ENCODE measurements at regions not wholly inside any gene's neighbourhood (a gene's known extent, or its start where the extent isn't known, plus 50 kb on each side); places are given as distances from the start of the nearest gene placed in this dataset.

DNA sequence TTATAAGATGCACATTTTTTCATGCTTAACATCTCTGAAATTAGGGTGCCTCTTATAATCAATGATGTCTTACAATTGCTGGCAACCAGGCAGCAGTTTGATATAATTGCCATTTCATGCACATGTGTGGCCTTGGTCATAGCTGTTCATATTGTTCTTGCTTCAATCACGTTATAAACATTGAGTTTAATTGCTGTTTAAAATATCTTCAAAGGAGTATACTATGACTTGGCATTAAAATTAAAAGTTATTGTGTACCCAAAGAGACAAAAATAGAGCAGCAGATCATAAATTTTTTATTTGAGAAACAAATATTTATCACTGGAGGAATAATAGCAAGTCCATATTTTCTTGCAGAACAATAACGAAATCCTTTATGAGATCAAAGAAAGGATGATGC lies 325.5 kb downstream of the LMX1A start:
- DNase-seq (ENCODE audit: low read depth in 2 of 2) = no peak

DNA sequence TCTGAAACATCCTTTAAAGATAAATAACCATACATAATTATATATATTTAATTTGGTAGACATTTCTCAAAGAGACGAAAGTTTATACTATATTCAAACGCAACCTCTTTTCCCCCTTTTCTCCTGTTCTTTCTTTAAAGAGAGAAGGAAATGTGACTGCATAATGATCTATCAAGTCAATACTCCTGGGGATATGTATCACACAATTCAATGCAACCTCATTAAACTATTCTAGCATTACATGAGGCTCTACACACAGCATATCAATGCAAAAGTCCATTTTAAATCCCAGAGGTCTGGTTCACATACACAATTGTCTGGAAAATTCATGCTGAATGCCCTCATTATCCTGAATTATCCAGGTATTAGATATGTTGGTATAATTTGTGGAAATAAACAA lies 330.7 kb downstream of the LMX1A start:
- DNase-seq (ENCODE audit: low read depth in 2 of 2) = no peak

- no peak for DNase-seq (ENCODE audit: low read depth in 2 of 2)
Measured at GRCh38 chr1:165014753-165015152, 341.8 kb downstream of the LMX1A start.

- no peak for DNase-seq (ENCODE audit: low read depth in 2 of 2)
Measured at GRCh38 chr1:165011991-165012531, 344.5 kb downstream of the LMX1A start.

- DNase-seq (ENCODE audit: low read depth in 2 of 2) = no peak
Measured at GRCh38 chr1:165011186-165011585, 345.3 kb downstream of the LMX1A start.

DNA sequence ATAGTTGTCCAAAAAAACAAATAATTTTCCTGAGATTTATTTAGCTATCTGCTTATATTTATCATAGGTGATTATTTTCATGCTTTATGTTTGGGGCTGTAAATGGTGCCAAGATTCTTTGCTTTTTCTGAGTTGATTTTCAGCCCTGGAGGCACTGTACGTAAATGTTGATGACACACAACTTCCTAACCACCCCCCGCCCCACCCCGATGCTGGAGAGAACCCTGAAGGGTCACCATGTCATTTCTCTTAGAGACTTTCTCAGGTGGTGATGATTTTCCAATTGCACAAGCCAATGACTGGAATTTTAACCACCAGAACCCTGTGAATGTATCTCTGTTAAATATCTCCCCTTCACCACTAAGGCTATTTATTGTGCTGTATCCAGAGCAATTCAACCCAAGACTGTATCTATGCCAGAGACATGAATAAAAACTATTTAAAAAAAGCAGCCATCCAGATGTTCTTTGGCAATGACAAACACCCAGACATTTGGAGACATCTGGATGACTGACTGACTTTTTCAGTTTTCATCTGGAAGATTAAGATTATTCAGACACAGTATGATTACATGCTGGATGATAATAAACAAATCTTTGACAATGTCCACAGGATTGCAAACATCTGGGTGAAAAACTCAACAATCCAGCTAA lies 346.0 kb downstream of the LMX1A start:
- DNase-seq (ENCODE audit: low read depth in 2 of 2) = no peak

GRCh38 chr1:165006831-165007230 lies 349.7 kb downstream of the LMX1A start:
- no peak for DNase-seq (ENCODE audit: low read depth in 2 of 2)

- DNase-seq (ENCODE audit: low read depth in 2 of 2) = no peak
Measured at GRCh38 chr1:164999146-164999545, 357.4 kb downstream of the LMX1A start.

- no peak for DNase-seq (ENCODE audit: low read depth in 2 of 2)
Measured at GRCh38 chr1:164991763-164992314, 364.7 kb downstream of the LMX1A start.

DNA sequence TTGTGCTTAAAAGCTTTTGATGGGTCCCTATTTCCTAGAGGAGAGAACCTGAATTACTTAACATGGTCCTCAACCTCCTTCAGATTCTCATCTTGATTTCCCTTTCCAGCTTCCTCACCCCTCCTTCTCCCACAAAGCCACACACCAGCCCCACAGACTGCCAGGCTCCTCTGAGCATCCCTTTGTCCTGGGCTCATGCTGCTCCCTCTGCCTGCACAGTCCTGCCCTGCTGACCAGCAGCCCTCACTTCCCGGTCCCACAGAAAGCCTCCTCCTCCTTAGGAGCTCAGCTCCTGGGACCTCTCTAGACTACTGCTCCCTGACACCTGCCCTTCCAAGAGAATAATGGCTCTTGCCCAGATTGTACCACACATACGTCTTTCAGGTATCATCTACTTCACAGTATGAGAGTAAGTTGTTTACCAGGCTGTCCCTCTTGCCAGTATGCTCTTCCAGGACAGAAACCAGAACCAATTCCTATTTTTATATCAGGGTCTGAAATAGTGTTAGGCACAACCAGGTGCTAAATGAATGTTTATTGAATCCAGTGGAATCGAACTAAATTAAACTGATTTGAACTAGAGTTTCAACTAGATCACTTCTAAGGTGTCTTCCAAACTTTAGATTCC lies 373.4 kb downstream of the LMX1A start:
- DNase-seq (ENCODE audit: low read depth in 2 of 2) = no peak

DNA sequence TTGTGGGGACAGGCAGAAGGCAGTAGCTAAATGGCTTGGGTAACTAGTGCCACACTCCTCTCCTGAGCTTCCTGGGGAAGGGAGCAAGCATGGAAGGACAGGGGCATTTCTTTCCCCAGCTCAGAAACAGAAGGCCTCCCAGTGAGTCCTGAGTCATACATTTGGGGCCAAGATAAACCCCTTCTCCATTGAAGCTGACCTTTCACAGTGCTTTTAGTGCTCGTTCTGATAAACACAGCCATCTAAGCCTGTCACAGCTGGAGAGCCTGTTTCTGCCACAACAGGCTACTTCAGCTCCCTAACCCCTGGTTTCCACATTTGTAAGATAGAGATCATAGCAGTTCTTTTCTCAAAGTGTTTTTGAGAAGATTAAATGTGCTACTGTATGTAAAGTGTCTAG lies 374.0 kb downstream of the LMX1A start:
- no peak for DNase-seq (ENCODE audit: low read depth in 2 of 2)

GRCh38 chr1:164977561-164977960 lies 379.0 kb downstream of the LMX1A start:
- no peak for DNase-seq (ENCODE audit: low read depth in 2 of 2)

GRCh38 chr1:164971921-164972415 lies 384.5 kb downstream of the LMX1A start:
- DNase-seq (ENCODE audit: low read depth in 2 of 2) = no peak

GRCh38 chr1:164971391-164971790 lies 385.1 kb downstream of the LMX1A start:
- no peak for DNase-seq (ENCODE audit: low read depth in 2 of 2)

DNA sequence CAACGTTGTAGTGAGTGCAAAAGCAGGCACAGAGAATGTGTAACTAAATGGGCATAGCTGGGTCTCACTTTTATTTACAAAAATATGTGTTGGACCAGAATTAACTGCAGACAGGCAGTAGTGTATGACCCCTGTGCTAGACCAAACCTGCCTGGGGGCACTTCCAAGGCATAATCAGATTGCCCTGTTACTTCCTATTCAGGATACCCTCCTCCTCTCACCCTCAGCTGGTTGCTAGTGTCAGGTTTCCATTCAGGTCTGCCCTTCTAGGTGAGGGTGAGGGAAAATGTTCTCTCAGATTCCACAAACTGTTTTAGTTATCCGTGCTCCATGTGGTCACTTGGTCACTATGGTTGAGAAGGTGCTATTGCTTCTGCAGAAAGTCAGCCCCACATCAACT lies 387.3 kb downstream of the LMX1A start:
- no peak for DNase-seq (ENCODE audit: low read depth in 2 of 2)

- DNase-seq (ENCODE audit: low read depth in 2 of 2) = no peak
Measured at GRCh38 chr1:164967300-164967699, 389.2 kb downstream of the LMX1A start.

DNA sequence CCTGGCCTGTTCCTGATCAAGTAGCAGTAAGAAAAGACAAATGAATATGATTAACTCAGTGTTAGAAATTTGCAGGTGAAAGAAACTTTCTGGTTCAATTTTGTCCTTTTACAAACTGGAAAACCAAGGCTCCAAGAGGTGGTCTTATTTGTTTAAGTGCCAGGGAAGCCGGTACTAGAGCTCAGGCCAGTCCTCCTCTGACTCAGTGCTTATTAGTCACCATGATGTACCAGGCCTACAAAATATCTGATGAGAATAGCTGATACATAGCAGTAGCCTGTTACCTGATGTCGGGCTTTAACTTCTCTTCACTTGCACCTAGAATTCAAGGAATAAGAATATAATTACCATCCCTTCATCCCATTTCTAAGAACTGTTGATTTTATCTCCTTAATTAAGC lies 394.8 kb downstream of the LMX1A start:
- no peak for DNase-seq (ENCODE audit: low read depth in 2 of 2)

DNA sequence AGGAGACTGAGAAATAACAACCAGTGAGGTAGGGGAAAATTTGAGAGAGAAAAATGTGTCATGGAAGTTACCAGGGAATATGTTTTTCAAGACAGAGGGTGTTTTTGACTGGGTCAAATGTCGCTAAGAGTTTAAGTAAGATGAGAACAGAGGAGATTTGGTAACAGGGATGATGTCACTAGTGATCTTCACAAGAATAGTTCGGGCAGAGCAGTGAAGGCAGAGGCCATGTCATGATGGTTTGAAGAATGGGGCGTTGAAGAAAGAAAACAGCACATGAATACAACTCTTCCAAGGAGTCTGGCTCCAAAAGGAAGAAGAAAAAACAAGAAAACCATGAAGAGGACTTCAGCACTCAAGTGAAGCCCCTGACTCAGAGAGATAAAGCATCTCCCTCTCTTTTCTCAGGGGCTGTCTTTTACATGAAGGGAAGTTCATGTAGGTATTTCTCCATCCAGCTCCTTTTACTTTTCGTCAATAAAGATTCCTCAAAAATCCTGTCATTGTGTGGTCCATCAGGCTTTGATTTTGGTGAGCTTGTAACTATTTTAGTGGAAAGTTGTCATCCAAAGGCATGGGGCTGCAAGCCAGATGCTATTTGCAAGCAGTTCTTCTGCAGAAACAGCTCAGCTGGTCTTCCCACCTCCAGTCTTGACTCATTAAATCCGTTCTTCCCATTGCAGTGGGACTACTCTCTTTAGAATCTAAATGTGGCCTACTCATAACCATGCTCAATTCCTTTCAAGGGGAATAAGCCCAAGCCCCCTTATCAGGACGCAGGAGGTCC lies 397.3 kb downstream of the LMX1A start:
- DNase-seq (ENCODE audit: low read depth in 2 of 2) = no peak

DNA sequence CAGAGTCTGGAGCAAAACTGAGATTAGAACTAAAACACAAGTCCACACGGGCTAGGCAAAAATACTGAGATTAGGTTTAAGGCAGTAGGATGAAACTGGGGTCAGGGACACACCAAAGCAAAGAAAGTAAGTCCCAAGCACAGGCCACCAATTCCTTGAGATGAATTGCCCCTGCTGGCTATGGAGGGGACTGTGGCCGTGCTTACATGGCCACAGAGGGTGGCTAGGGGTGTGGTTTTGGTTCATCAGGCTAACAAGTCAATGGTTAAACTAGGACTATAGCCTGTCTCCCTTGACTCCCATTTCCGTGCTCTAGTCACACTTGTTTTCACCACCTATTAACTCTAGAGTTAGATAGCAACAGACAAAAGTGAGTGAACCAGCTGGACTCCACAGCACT lies 394.8 kb downstream of the PBX1 start:
- DNase-seq (ENCODE audit: low read depth in 2 of 2) = no peak

DNA sequence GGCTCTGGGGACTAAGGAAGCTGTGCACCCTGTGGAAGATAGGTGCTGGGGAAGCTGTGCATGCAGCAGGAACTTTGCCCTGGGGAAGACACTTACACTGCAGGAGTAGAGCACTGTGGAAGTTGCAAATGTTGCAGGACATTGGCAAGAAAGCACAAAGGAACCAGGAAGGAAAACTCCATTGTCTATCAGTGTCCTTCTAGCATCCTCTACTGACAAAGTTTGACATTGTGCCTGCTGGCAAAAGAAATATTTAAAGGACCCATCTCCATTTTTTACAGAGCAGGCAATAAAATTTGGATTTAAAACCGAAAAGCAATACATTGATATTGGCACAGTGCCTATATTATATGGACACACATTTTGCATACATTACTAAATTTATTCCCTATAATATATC lies 394.1 kb downstream of the PBX1 start:
- DNase-seq (ENCODE audit: low read depth in 2 of 2) = no peak

- no peak for DNase-seq (ENCODE audit: low read depth in 2 of 2)
Measured at GRCh38 chr1:164951508-164951907, 392.5 kb downstream of the PBX1 start.

DNA sequence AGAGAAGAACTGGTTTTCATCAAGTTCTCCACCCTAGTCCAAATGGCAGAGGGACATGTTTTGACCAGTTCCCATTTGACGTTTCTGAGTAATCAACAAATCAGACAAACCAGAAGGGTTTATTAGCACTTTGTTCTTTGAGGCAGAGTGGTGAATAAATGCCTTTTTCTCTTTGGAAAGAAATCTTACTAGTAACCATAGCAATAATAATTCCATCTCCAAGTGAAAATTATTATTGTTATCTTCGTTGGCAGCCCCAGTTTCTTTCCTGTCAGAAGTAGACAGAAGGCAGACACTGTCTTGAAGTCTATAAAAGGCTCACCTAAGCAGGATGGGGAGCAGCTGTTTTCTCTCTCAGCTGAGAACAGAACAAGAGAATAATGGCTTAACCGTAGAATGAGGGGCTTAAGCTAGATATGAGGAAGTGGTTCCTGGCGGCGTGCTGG lies 391.6 kb downstream of the PBX1 start:
- no peak for DNase-seq (ENCODE audit: low read depth in 2 of 2)
